CD4-positive, alpha-beta T cell treated with Interleukin-17A for 1 hour (primary cell): ENCODE measurements at regions not wholly inside any gene's neighbourhood (a gene's known extent, or its start where the extent isn't known, plus 50 kb on each side); places are given as distances from the start of the nearest gene placed in this dataset.
A peak's percentile ranks its signal among the peaks of the same experiment; 100 is the strongest.

Source experiments
- DNase-seq: peaks from one replicate; pipeline ENCODE4 v3.0.0-alpha.2; 2020

- DNase-seq: no peak
Observed at GRCh38 chr3:72290859-72291638, 506.1 kb upstream of the PROK2 start.

- no peak for DNase-seq
Observed at GRCh38 chr3:72289692-72290071, 504.7 kb upstream of the PROK2 start.

- DNase-seq: no peak
Observed at GRCh38 chr3:72288955-72289691, 504.2 kb upstream of the PROK2 start.

GRCh38 chr3:72287956-72288355 lies 503.0 kb upstream of the PROK2 start:
- DNase-seq: no peak

- no peak for DNase-seq
Observed at GRCh38 chr3:72285502-72285901, 500.6 kb upstream of the PROK2 start.

GRCh38 chr3:72284471-72284870 lies 499.5 kb upstream of the PROK2 start:
- no peak for DNase-seq

GRCh38 chr3:72282918-72283317 lies 498.0 kb upstream of the PROK2 start:
- DNase-seq: no peak

GRCh38 chr3:72281551-72281950 lies 496.6 kb upstream of the PROK2 start:
- DNase-seq: no peak

GRCh38 chr3:72280876-72281275 lies 495.9 kb upstream of the PROK2 start:
- no peak for DNase-seq

GRCh38 chr3:72279631-72280041 lies 494.7 kb upstream of the PROK2 start:
- no peak for DNase-seq

- DNase-seq: no peak
Observed at GRCh38 chr3:72279068-72279604, 494.2 kb upstream of the PROK2 start.

- DNase-seq: no peak
Observed at GRCh38 chr3:72278349-72279067, 493.6 kb upstream of the PROK2 start.

GRCh38 chr3:72277710-72278109 lies 492.8 kb upstream of the PROK2 start:
- no peak for DNase-seq

GRCh38 chr3:72276806-72277205 lies 491.9 kb upstream of the PROK2 start:
- DNase-seq: no peak

GRCh38 chr3:72275331-72275751 lies 490.4 kb upstream of the PROK2 start:
- DNase-seq: no peak

- DNase-seq: peak; percentile 37
Observed at GRCh38 chr3:72274493-72275330, 489.8 kb upstream of the PROK2 start.

GRCh38 chr3:72273615-72274014 lies 488.7 kb upstream of the PROK2 start:
- no peak for DNase-seq

GRCh38 chr3:72272356-72272755 lies 487.4 kb upstream of the PROK2 start:
- no peak for DNase-seq

GRCh38 chr3:72271923-72272322 lies 487.0 kb upstream of the PROK2 start:
- DNase-seq: no peak

GRCh38 chr3:72271216-72271615 lies 486.3 kb upstream of the PROK2 start:
- DNase-seq: no peak

- DNase-seq: no peak
Observed at GRCh38 chr3:72270730-72271129, 485.8 kb upstream of the PROK2 start.

- peak; percentile 42 for DNase-seq
Observed at GRCh38 chr3:72270072-72270681, 485.2 kb upstream of the PROK2 start.
